ENCODE measurements at regions not wholly inside any gene's neighbourhood (a gene's known extent, or its start where the extent isn't known, plus 50 kb on each side); places are given as distances from the start of the nearest gene placed in this dataset.
"Not testable (repeated sequence)": the region's sequence is repeated elsewhere in the genome, so short reads cannot be mapped to it uniquely, and the experiment has no call there.

GRCh38 chr16:35804465-35804864, 2345.1 kb downstream of the TP53TG3F start:
- TF ChIP-seq CTCF (IDR thresholded peaks at IDR 0.05; ENCODE audit: insufficient read depth, low read depth, low read length); EZH2 (IDR thresholded peaks at IDR 0.05; ENCODE audit: insufficient read depth, low read length): not testable (repeated sequence)

All from astrocyte (in vitro differentiated cells and primary cell).